HG03135 (cell line): ENCODE measurements at regions not wholly inside any gene's neighbourhood (a gene's known extent, or its start where the extent isn't known, plus 50 kb on each side); places are given as distances from the start of the nearest gene placed in this dataset.
"Not testable (repeated sequence)": the region's sequence is repeated elsewhere in the genome, so short reads cannot be mapped to it uniquely, and the experiment has no call there.

ENCODE experiments used
- ATAC-seq: cut with Tn5 transposase; IDR thresholded peaks from one replicate; pipeline ENCODE4 v1.9.1; 2021; ENCODE audit warnings: mild to moderate bottlenecking, moderate library complexity; ENCODE audit not compliant: unreplicated experiment

GRCh38 chr10:63077800-63078199, 55.3 kb upstream of the NRBF2 start:
- no peak for ATAC-seq

GRCh38 chr10:63072951-63073350, 60.2 kb upstream of the NRBF2 start:
- ATAC-seq = no peak

- no peak for ATAC-seq
Observed at GRCh38 chr10:63071145-63071544, 62.0 kb upstream of the NRBF2 start.

- no peak for ATAC-seq
Observed at GRCh38 chr10:63069318-63069717, 63.8 kb upstream of the NRBF2 start.

GRCh38 chr10:63068246-63068645, 64.9 kb upstream of the NRBF2 start:
- no peak for ATAC-seq

GRCh38 chr10:63066606-63067005, 66.5 kb upstream of the NRBF2 start:
- ATAC-seq = no peak

- ATAC-seq = no peak
Observed at GRCh38 chr10:63064706-63065105, 68.4 kb upstream of the NRBF2 start.

- ATAC-seq = no peak
Observed at GRCh38 chr10:63058236-63058635, 74.9 kb upstream of the NRBF2 start.

GRCh38 chr10:63057509-63057908, 75.6 kb upstream of the NRBF2 start:
- ATAC-seq = no peak

GRCh38 chr10:63055705-63056104, 77.4 kb upstream of the NRBF2 start:
- ATAC-seq = no peak

- ATAC-seq = no peak
Observed at GRCh38 chr10:63054889-63055611, 78.1 kb upstream of the NRBF2 start.

- ATAC-seq = no peak
Observed at GRCh38 chr10:63052083-63052482, 81.0 kb upstream of the NRBF2 start.

- no peak for ATAC-seq
Observed at GRCh38 chr10:63042256-63042655, 90.9 kb upstream of the NRBF2 start.

- not testable (repeated sequence) for ATAC-seq
Observed at GRCh38 chr10:63033616-63034185, 99.4 kb upstream of the NRBF2 start.

- no peak for ATAC-seq
Observed at GRCh38 chr10:63030536-63030935, 102.6 kb upstream of the NRBF2 start.

- no peak for ATAC-seq
Observed at GRCh38 chr10:63027531-63027930, 105.6 kb upstream of the NRBF2 start.

GRCh38 chr10:63021225-63021624, 111.9 kb upstream of the NRBF2 start:
- ATAC-seq = no peak

- no peak for ATAC-seq
Observed at GRCh38 chr10:63013755-63014154, 119.4 kb upstream of the NRBF2 start.

- no peak for ATAC-seq
Observed at GRCh38 chr10:63012623-63013022, 120.5 kb upstream of the NRBF2 start.

- no peak for ATAC-seq
Observed at GRCh38 chr10:63010203-63010602, 122.9 kb upstream of the NRBF2 start.

GRCh38 chr10:63008491-63008890, 124.6 kb upstream of the NRBF2 start:
- ATAC-seq = no peak

- ATAC-seq = no peak
Observed at GRCh38 chr10:63007112-63007511, 126.0 kb upstream of the NRBF2 start.

GRCh38 chr10:63005246-63005645, 127.9 kb upstream of the NRBF2 start:
- no peak for ATAC-seq
